NCI-H524 (cell line): ENCODE measurements at regions not wholly inside any gene's neighbourhood (a gene's known extent, or its start where the extent isn't known, plus 50 kb on each side); places are given as distances from the start of the nearest gene placed in this dataset.
"Not testable (repeated sequence)": the region's sequence is repeated elsewhere in the genome, so short reads cannot be mapped to it uniquely, and the experiment has no call there.

Source experiments
- DNase-seq, 2 experiments: peaks; one replicate each; lab custom pipeline; 2025; lab: John Stamatoyannopoulos, UW

GRCh38 chr4:38279077-38279476 lies 318.9 kb downstream of the PTTG2 start:
- no peak for DNase-seq

- DNase-seq, result no peak
Observed at GRCh38 chr4:38279650-38280322, 319.6 kb downstream of the PTTG2 start.

GRCh38 chr4:38280323-38280706 lies 320.1 kb downstream of the PTTG2 start:
- DNase-seq, result no peak

- DNase-seq, result no peak
Observed at GRCh38 chr4:38281371-38282071, 321.3 kb downstream of the PTTG2 start.

- no peak for DNase-seq
Observed at GRCh38 chr4:38283724-38284123, 323.5 kb downstream of the PTTG2 start.

GRCh38 chr4:38284294-38285030 lies 324.3 kb downstream of the PTTG2 start:
- no peak for DNase-seq

GRCh38 chr4:38287101-38287851 lies 327.1 kb downstream of the PTTG2 start:
- no peak for DNase-seq

GRCh38 chr4:38289553-38289952 lies 329.4 kb downstream of the PTTG2 start:
- no peak for DNase-seq

GRCh38 chr4:38290366-38290765 lies 330.2 kb downstream of the PTTG2 start:
- no peak for DNase-seq

- no peak for DNase-seq
Observed at GRCh38 chr4:38290914-38291313, 330.7 kb downstream of the PTTG2 start.

- no peak for DNase-seq
Observed at GRCh38 chr4:38292529-38292928, 332.3 kb downstream of the PTTG2 start.

- DNase-seq, result no peak
Observed at GRCh38 chr4:38294238-38294637, 334.0 kb downstream of the PTTG2 start.

- no peak for DNase-seq
Observed at GRCh38 chr4:38297061-38297460, 336.9 kb downstream of the PTTG2 start.

- DNase-seq, result no peak
Observed at GRCh38 chr4:38298868-38299713, 338.9 kb downstream of the PTTG2 start.

- no peak for DNase-seq
Observed at GRCh38 chr4:38302910-38303309, 342.7 kb downstream of the PTTG2 start.

GRCh38 chr4:38304460-38304859 lies 344.3 kb downstream of the PTTG2 start:
- not testable (repeated sequence) for DNase-seq

- no peak for DNase-seq
Observed at GRCh38 chr4:38306482-38307071, 346.4 kb downstream of the PTTG2 start.

- DNase-seq, result no peak
Observed at GRCh38 chr4:38308728-38309311, 348.6 kb downstream of the PTTG2 start.

- DNase-seq, result no peak
Observed at GRCh38 chr4:38309471-38309870, 349.3 kb downstream of the PTTG2 start.

GRCh38 chr4:38310446-38311043 lies 350.3 kb downstream of the PTTG2 start:
- no peak for DNase-seq
